ENCODE measurements at regions not wholly inside any gene's neighbourhood (a gene's known extent, or its start where the extent isn't known, plus 50 kb on each side); places are given as distances from the start of the nearest gene placed in this dataset.
A peak's percentile ranks its signal among the peaks of the same experiment; 100 is the strongest.
"Not testable (repeated sequence)": the region's sequence is repeated elsewhere in the genome, so short reads cannot be mapped to it uniquely, and the experiment has no call there.

- not testable (repeated sequence) for DNase-seq
These were observed 363.4 kb downstream of the BCL2L11 start for GRCh38 chr2:111484097-111484496.

GRCh38 chr2:111485895-111486294 is 365.2 kb downstream of the BCL2L11 start:
- DNase-seq, result not testable (repeated sequence)

- not testable (repeated sequence) for DNase-seq
These were observed 367.7 kb downstream of the BCL2L11 start for GRCh38 chr2:111488451-111488850.

GRCh38 chr2:111489460-111489859 is 368.7 kb downstream of the BCL2L11 start:
- DNase-seq, result not testable (repeated sequence)

GRCh38 chr2:111491181-111491580 is 370.5 kb downstream of the BCL2L11 start:
- not testable (repeated sequence) for DNase-seq

GRCh38 chr2:111491614-111492013 is 370.9 kb downstream of the BCL2L11 start:
- DNase-seq, result not testable (repeated sequence)

GRCh38 chr2:111492995-111493719 is 372.4 kb downstream of the BCL2L11 start:
- DNase-seq, result not testable (repeated sequence)

GRCh38 chr2:111493720-111494078 is 373.0 kb downstream of the BCL2L11 start:
- not testable (repeated sequence) for DNase-seq

GRCh38 chr2:111494288-111494980 is 373.7 kb downstream of the BCL2L11 start:
- DNase-seq, result not testable (repeated sequence)

- not testable (repeated sequence) for DNase-seq
These were observed 374.2 kb downstream of the BCL2L11 start for GRCh38 chr2:111494981-111495315.

GRCh38 chr2:111495636-111496035 is 374.9 kb downstream of the BCL2L11 start:
- DNase-seq, result not testable (repeated sequence)

- not testable (repeated sequence) for DNase-seq
These were observed 375.5 kb downstream of the BCL2L11 start for GRCh38 chr2:111496176-111496575.

GRCh38 chr2:111496860-111497259 is 376.1 kb downstream of the BCL2L11 start:
- DNase-seq, result not testable (repeated sequence)

GRCh38 chr2:111497270-111497669 is 376.6 kb downstream of the BCL2L11 start:
- DNase-seq, result not testable (repeated sequence)

GRCh38 chr2:111500536-111501062 is 379.9 kb downstream of the BCL2L11 start:
- DNase-seq, result peak; percentile 27

- DNase-seq, result not testable (repeated sequence)
These were observed 380.0 kb downstream of the ANAPC1 start for GRCh38 chr2:111503844-111504570.

GRCh38 chr2:111504571-111504942 is 379.4 kb downstream of the ANAPC1 start:
- not testable (repeated sequence) for DNase-seq

- not testable (repeated sequence) for DNase-seq
These were observed 378.7 kb downstream of the ANAPC1 start for GRCh38 chr2:111505267-111505666.

GRCh38 chr2:111506936-111507335 is 377.1 kb downstream of the ANAPC1 start:
- DNase-seq, result not testable (repeated sequence)

- DNase-seq, result not testable (repeated sequence)
These were observed 374.6 kb downstream of the ANAPC1 start for GRCh38 chr2:111509225-111509869.

- DNase-seq, result not testable (repeated sequence)
These were observed 373.6 kb downstream of the ANAPC1 start for GRCh38 chr2:111510384-111510783.

- DNase-seq, result not testable (repeated sequence)
These were observed 372.9 kb downstream of the ANAPC1 start for GRCh38 chr2:111511062-111511461.

- DNase-seq, result not testable (repeated sequence)
These were observed 371.6 kb downstream of the ANAPC1 start for GRCh38 chr2:111512378-111512777.
